Gastrocnemius medialis (tissue), 4 donors: ENCODE measurements at regions not wholly inside any gene's neighbourhood (a gene's known extent, or its start where the extent isn't known, plus 50 kb on each side); places are given as distances from the start of the nearest gene placed in this dataset.

Experiments used
- ATAC-seq, 2 donors: fragments of 150-250 bp; one replicate each; pipeline ENCODE4 v1.9.1; 2016
- DNase-seq, 2 donors: peaks; one replicate each; pipeline ENCODE4 v3.0.0-alpha.2; 2019
- H3K27ac ChIP-seq, 4 donors: fragments of 200-600 bp; sonication (generic); 1 replicate in 1 of 4; 2 replicates in 3 of 4; pipeline ENCODE4 v1.5.1; 2016 to 2018; ENCODE audit warnings: mild to moderate bottlenecking in 2 of 4, moderate library complexity in 1 of 4
- H3K27me3 ChIP-seq, 3 donors: fragments of 200-600 bp; sonication (generic) in 2 of 3; 1 replicate in 1 of 3; 2 replicates in 2 of 3; pipeline versions ENCODE4 v1.5.1 to v1.6.0; 2016 to 2019; ENCODE audit warnings: mild to moderate bottlenecking in 1 of 3, moderate library complexity in 1 of 3
- H3K36me3 ChIP-seq, 2 donors: fragments of 200-600 bp; sonication (generic) in 1 of 2; one replicate each; pipeline ENCODE4 v1.5.1; 2017 to 2018
- H3K4me1 ChIP-seq, 2 donors: fragments of 200-600 bp; sonication (generic) in 1 of 2; one replicate each; pipeline ENCODE4 v1.5.1; 2016 to 2017; ENCODE audit warnings: mild to moderate bottlenecking in 2 of 2
- H3K4me3 ChIP-seq, 4 donors: fragments of 200-600 bp; sonication (generic) in 3 of 4; 1 replicate in 1 of 4; 2 replicates in 3 of 4; pipeline ENCODE4 v1.5.1; 2016 to 2019; ENCODE audit warnings: mild to moderate bottlenecking in 2 of 4
- H3K9me3 ChIP-seq, 3 donors: fragments of 200-600 bp; sonication (generic) in 2 of 3; 1 replicate in 1 of 3; 2 replicates in 2 of 3; pipeline ENCODE4 v1.5.1; 2016 to 2019
- CTCF ChIP-seq, 5 experiments: fragments of 450-650 bp in 3 of 5; fragments of 200-600 bp in 2 of 5; sonication (generic) in 2 of 5; IDR thresholded peaks in 4 of 5; conservative IDR thresholded peaks in 1 of 5; 1 replicate in 4 of 5; 2 replicates in 1 of 5; pipeline ENCODE4 v1.5.1; 2016 to 2019; ENCODE audit warnings: antibody characterized with exemption in 5 of 5, mild to moderate bottlenecking in 3 of 5, moderate library complexity in 3 of 5
- POLR2A ChIP-seq, 2 donors: fragments of 450-650 bp; IDR thresholded peaks; one replicate each; pipeline ENCODE4 v1.6.1; 2017; ENCODE audit warnings: antibody characterized with exemption in 2 of 2, mild to moderate bottlenecking in 2 of 2, moderate library complexity in 2 of 2
- in situ Hi-C, 4 donors: fragments of 200-750 bp; cut with MboI; loops; one replicate each; pipeline versions ENCODE4 v1.15.0 to v1.8.0; 2017; ENCODE audit warnings: low sequenced_read_pairs in 4 of 4
- intact Hi-C: fragments of 100-400 bp; cut with DNase I; formaldehyde crosslinking; loops from one replicate; pipeline ENCODE4 v1.15.1; 2023; ENCODE audit warnings: low total_unique reads

DNA sequence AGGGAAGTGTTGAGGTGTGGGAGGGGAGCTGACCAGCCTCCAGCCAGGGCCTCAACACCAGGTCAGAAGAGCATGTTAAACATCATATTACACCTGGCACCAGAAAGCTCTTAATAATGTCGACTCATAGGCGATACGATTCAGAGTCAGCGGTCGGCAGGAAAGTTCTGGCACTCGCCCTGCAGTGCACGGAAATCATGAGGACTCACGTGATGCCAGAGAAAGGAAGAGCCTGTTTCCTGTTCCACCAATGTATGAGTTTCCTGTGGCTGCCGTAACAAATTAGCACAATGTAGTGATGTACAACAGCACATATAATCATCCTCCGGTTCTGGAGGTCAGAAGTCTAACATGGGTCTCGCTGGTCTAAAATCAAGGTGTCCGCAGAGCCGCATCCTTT, 198.8 kb downstream of the BARX2 start:
- intact Hi-C loops (no loop called here), in situ Hi-C loops (no loop called here)
- H3K4me1 ChIP-seq, result no peaks in the 10 kb centered on the region

GRCh38 chr11:129576652-129577051, 201.0 kb downstream of the BARX2 start:
- no peak overlapping the region for H3K4me3 ChIP-seq
- no peaks in the 10 kb centered on the region for H3K36me3 ChIP-seq
- no peaks in the 10 kb centered on the region for H3K27me3 ChIP-seq
- no peaks in the 10 kb centered on the region for H3K9me3 ChIP-seq
- intact Hi-C loops, result no loop called here
- H3K27ac ChIP-seq, result no peak overlapping the region
- DNase-seq (no peak), ATAC-seq (no peak)
- in situ Hi-C loops, result no loop called here
- TF ChIP-seq POLR2A (IDR thresholded peaks at IDR 0.05), result no peak
- no peak for TF ChIP-seq CTCF (IDR thresholded peaks at IDR 0.05 in 4 of 5, conservative IDR thresholded peaks at IDR 0.05 in 1 of 5)
- H3K4me1 ChIP-seq, result no peaks in the 10 kb centered on the region

More for the DNA sequence above, 198.8 kb downstream of the BARX2 start:
- Histone ChIP-seq H3K27me3 (no peaks in the 10 kb centered on the region), H3K36me3 (no peaks in the 10 kb centered on the region), H3K4me3 (no peak overlapping the region), H3K9me3 (no peaks in the 10 kb centered on the region), H3K27ac (no peak overlapping the region)
- no peak for TF ChIP-seq CTCF (IDR thresholded peaks at IDR 0.05 in 4 of 5, conservative IDR thresholded peaks at IDR 0.05 in 1 of 5)
- DNase-seq, result no peak
- ATAC-seq, result no peak

GRCh38 chr11:129578006-129578405, 202.4 kb downstream of the BARX2 start:
- H3K9me3 ChIP-seq, result no peaks in the 10 kb centered on the region
- TF ChIP-seq CTCF (IDR thresholded peaks at IDR 0.05 in 4 of 5, conservative IDR thresholded peaks at IDR 0.05 in 1 of 5) (no peak), POLR2A (IDR thresholded peaks at IDR 0.05) (no peak)
- no peak overlapping the region for H3K4me3 ChIP-seq
- DNase-seq (no peak), ATAC-seq (no peak)
- no peak overlapping the region for H3K27ac ChIP-seq
- no peaks in the 10 kb centered on the region for H3K36me3 ChIP-seq
- in situ Hi-C loops (no loop called here), intact Hi-C loops (no loop called here)
- no peaks in the 10 kb centered on the region for H3K4me1 ChIP-seq
- H3K27me3 ChIP-seq, result no peaks in the 10 kb centered on the region

GRCh38 chr11:129580278-129580677, 204.6 kb downstream of the BARX2 start:
- no peaks in the 10 kb centered on the region for H3K27me3 ChIP-seq
- H3K9me3 ChIP-seq, result no peaks in the 10 kb centered on the region
- no peak overlapping the region for H3K27ac ChIP-seq
- no peak overlapping the region for H3K4me3 ChIP-seq
- DNase-seq (no peak), ATAC-seq (no peak)
- TF ChIP-seq POLR2A (IDR thresholded peaks at IDR 0.05) (no peak), CTCF (IDR thresholded peaks at IDR 0.05 in 4 of 5, conservative IDR thresholded peaks at IDR 0.05 in 1 of 5) (no peak)
- H3K4me1 ChIP-seq, result no peaks in the 10 kb centered on the region
- in situ Hi-C loops (no loop called here), intact Hi-C loops (no loop called here)
- H3K36me3 ChIP-seq, result no peaks in the 10 kb centered on the region

- in situ Hi-C loops, result no loop called here
- intact Hi-C loops, result no loop called here
Observed at GRCh38 chr11:129584316-129584715, 208.7 kb downstream of the BARX2 start.

More at GRCh38 chr11:129584316-129584715, 208.7 kb downstream of the BARX2 start:
- ATAC-seq (no peak), DNase-seq (no peak)
- no peaks in the 10 kb centered on the region for H3K4me1 ChIP-seq
- H3K27me3 ChIP-seq, result no peaks in the 10 kb centered on the region
- TF ChIP-seq POLR2A (IDR thresholded peaks at IDR 0.05), result no peak
- TF ChIP-seq CTCF (IDR thresholded peaks at IDR 0.05 in 4 of 5, conservative IDR thresholded peaks at IDR 0.05 in 1 of 5), result no peak
- H3K9me3 ChIP-seq, result no peaks in the 10 kb centered on the region
- no peak overlapping the region for H3K27ac ChIP-seq
- H3K4me3 ChIP-seq, result no peak overlapping the region
- H3K36me3 ChIP-seq, result no peaks in the 10 kb centered on the region
